ENCODE measurements at regions not wholly inside any gene's neighbourhood (a gene's known extent, or its start where the extent isn't known, plus 50 kb on each side); places are given as distances from the start of the nearest gene placed in this dataset.

DNA sequence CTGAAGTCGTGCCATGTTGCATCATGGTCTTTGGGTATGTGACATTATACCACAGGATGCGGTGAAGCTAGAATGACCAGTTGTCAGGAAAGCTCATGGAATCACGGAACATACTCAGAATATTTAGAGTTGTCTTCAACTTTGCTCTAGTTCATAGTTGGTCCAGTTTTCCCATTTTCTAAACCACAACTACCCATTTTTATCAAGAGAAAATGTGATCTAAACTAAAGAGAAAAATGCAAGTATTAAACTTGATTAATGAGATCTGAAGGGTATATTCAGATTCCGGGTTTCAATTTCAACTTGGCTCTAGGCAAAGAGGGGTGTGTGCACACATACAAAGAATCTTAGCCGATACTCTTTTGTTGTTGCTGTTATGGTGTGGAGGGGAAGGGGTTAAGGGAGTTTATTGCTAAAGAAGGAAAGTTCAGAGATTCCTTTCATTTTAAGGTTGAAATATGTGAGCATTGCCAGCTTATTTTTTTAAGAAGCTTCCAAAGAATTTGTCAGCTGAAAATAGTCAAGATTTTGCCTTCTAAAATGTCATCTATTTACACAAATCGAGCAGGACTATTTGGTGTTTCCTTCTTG is 516.6 kb upstream of the ZEB2 start:
- TF ChIP-seq, protein P1, sequence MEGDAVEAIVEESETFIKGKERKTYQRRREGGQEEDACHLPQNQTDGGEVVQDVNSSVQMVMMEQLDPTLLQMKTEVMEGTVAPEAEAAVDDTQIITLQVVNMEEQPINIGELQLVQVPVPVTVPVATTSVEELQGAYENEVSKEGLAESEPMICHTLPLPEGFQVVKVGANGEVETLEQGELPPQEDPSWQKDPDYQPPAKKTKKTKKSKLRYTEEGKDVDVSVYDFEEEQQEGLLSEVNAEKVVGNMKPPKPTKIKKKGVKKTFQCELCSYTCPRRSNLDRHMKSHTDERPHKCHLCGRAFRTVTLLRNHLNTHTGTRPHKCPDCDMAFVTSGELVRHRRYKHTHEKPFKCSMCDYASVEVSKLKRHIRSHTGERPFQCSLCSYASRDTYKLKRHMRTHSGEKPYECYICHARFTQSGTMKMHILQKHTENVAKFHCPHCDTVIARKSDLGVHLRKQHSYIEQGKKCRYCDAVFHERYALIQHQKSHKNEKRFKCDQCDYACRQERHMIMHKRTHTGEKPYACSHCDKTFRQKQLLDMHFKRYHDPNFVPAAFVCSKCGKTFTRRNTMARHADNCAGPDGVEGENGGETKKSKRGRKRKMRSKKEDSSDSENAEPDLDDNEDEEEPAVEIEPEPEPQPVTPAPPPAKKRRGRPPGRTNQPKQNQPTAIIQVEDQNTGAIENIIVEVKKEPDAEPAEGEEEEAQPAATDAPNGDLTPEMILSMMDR (IDR thresholded peaks at IDR 0.05), result no peak
- TF ChIP-seq POLR2A (IDR thresholded peaks at IDR 0.05) (no peak), POLR2AphosphoS5 (IDR thresholded peaks at IDR 0.05) (no peak)
